ENCODE measurements at regions not wholly inside any gene's neighbourhood (a gene's known extent, or its start where the extent isn't known, plus 50 kb on each side); places are given as distances from the start of the nearest gene placed in this dataset.
A peak's percentile ranks its signal among the peaks of the same experiment; 100 is the strongest.
"Not testable (repeated sequence)": the region's sequence is repeated elsewhere in the genome, so short reads cannot be mapped to it uniquely, and the experiment has no call there.

GRCh38 chr1:43108080-43108479 is 64.0 kb downstream of the EBNA1BP2 start:
- DNase-seq, result no peak

- DNase-seq, result no peak
These were observed 64.4 kb downstream of the EBNA1BP2 start for GRCh38 chr1:43107664-43108063.

GRCh38 chr1:43104027-43104763 is 67.9 kb downstream of the EBNA1BP2 start:
- no peak for DNase-seq

- no peak for DNase-seq
These were observed 71.0 kb downstream of the EBNA1BP2 start for GRCh38 chr1:43101061-43101460.

- no peak for DNase-seq
These were observed 73.9 kb downstream of the EBNA1BP2 start for GRCh38 chr1:43098200-43098599.

GRCh38 chr1:43096528-43096927 is 75.6 kb downstream of the EBNA1BP2 start:
- not testable (repeated sequence) for DNase-seq

GRCh38 chr1:43090812-43091211 is 81.3 kb downstream of the EBNA1BP2 start:
- not testable (repeated sequence) for DNase-seq

GRCh38 chr1:43090157-43090556 is 81.9 kb downstream of the EBNA1BP2 start:
- not testable (repeated sequence) for DNase-seq

- DNase-seq, result no peak
These were observed 88.7 kb downstream of the EBNA1BP2 start for GRCh38 chr1:43083375-43083891.

GRCh38 chr1:43082740-43083139 is 89.3 kb downstream of the EBNA1BP2 start:
- no peak for DNase-seq

GRCh38 chr1:43077273-43077672 is 94.8 kb downstream of the EBNA1BP2 start:
- no peak for DNase-seq

- DNase-seq, result no peak
These were observed 97.4 kb downstream of the EBNA1BP2 start for GRCh38 chr1:43074709-43075108.

GRCh38 chr1:43074244-43074643 is 97.8 kb downstream of the EBNA1BP2 start:
- DNase-seq, result no peak

GRCh38 chr1:43073490-43074230 is 98.4 kb downstream of the EBNA1BP2 start:
- peak; percentile 73 for DNase-seq

GRCh38 chr1:43072314-43072713 is 99.8 kb downstream of the EBNA1BP2 start:
- no peak for DNase-seq

GRCh38 chr1:43071241-43071640 is 100.8 kb downstream of the EBNA1BP2 start:
- DNase-seq, result no peak

- DNase-seq, result no peak
These were observed 102.5 kb downstream of the EBNA1BP2 start for GRCh38 chr1:43069461-43070050.

GRCh38 chr1:43068911-43069310 is 103.2 kb downstream of the EBNA1BP2 start:
- no peak for DNase-seq

GRCh38 chr1:43067977-43068751 is 103.9 kb downstream of the EBNA1BP2 start:
- peak; percentile 22 for DNase-seq

- no peak for DNase-seq
These were observed 104.8 kb downstream of the EBNA1BP2 start for GRCh38 chr1:43067233-43067745.

- DNase-seq, result no peak
These were observed 105.5 kb downstream of the EBNA1BP2 start for GRCh38 chr1:43066578-43066977.

GRCh38 chr1:43065616-43066399 is 106.3 kb downstream of the EBNA1BP2 start:
- DNase-seq, result no peak
